ENCODE measurements at regions not wholly inside any gene's neighbourhood (a gene's known extent, or its start where the extent isn't known, plus 50 kb on each side); places are given as distances from the start of the nearest gene placed in this dataset.

- TF ChIP-seq CTCF (IDR thresholded peaks at IDR 0.05) (no peak), POLR2A (IDR thresholded peaks at IDR 0.05) (no peak), EP300 (IDR thresholded peaks at IDR 0.05) (no peak)
Measured at GRCh38 chr9:79781263-79781662, 209.5 kb downstream of the TLE4 start.

All from sigmoid colon (tissue), 4 donors.